ENCODE measurements at regions not wholly inside any gene's neighbourhood (a gene's known extent, or its start where the extent isn't known, plus 50 kb on each side); places are given as distances from the start of the nearest gene placed in this dataset.

- no peak for TF ChIP-seq CTCF (IDR thresholded peaks at IDR 0.05; ENCODE audit: poor library complexity, severe bottlenecking)
- TF ChIP-seq TAF1 (IDR thresholded peaks at IDR 0.05; ENCODE audit: low read depth): no peak
- no peak for TF ChIP-seq EP300 (conservative IDR thresholded peaks at IDR 0.05; ENCODE audit: poor library complexity, severe bottlenecking)
- TF ChIP-seq EZH2 (IDR thresholded peaks at IDR 0.05; ENCODE audit: borderline replicate concordance, insufficient read depth, low read length, poor library complexity, severe bottlenecking): no peak
These were observed 471.8 kb downstream of the COL12A1 start for GRCh38 chr6:74733830-74734620.

Data from neural cell (in vitro differentiated cells).